ENCODE measurements at regions not wholly inside any gene's neighbourhood (a gene's known extent, or its start where the extent isn't known, plus 50 kb on each side); places are given as distances from the start of the nearest gene placed in this dataset.

GRCh38 chr2:126429103-126429502 lies 226.9 kb upstream of the GYPC start:
- no peak for TF ChIP-seq CTCF (IDR thresholded peaks at IDR 0.05)
- TF ChIP-seq POLR2A (IDR thresholded peaks at IDR 0.05) = no peak

Data from lower leg skin (tissue), 3 donors.